ENCODE measurements at regions not wholly inside any gene's neighbourhood (a gene's known extent, or its start where the extent isn't known, plus 50 kb on each side); places are given as distances from the start of the nearest gene placed in this dataset.

DNA sequence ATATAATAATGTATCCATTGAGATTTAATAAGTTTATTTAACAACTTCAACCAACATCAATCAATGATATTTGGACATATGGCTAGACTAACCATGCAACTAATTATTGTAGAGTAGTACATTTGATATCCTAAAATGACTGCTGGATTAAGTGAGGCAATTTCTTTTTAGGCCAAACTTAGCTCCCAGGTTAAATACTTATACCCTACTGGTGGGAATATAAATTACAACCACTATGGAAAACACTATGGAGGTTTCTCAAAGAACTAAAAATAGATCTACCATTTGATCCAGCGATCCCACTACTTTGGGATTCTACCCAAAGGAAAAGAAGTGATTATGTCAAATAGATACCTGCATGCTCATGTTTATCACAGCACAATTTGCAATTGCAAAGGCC, 345.8 kb downstream of the RBM26 start:
- intact Hi-C loops (cut with DNase I) = no loop called here
- WGBS, 2 donors = 59 to 62% methylated on average over 1 of the region's 1 CpG
- Histone ChIP-seq H3K27me3 (no peaks in the 10 kb centered on the region), H3K9me3 (no peaks in the 10 kb centered on the region), H3K36me3 (no peaks in the 10 kb centered on the region), H3K4me1 (no peaks in the 10 kb centered on the region), H3K27ac (no peak overlapping the region), H3K4me3 (no peak overlapping the region)
- ATAC-seq (no peak), DNase-seq (no peak)
- TF ChIP-seq, protein P1, sequence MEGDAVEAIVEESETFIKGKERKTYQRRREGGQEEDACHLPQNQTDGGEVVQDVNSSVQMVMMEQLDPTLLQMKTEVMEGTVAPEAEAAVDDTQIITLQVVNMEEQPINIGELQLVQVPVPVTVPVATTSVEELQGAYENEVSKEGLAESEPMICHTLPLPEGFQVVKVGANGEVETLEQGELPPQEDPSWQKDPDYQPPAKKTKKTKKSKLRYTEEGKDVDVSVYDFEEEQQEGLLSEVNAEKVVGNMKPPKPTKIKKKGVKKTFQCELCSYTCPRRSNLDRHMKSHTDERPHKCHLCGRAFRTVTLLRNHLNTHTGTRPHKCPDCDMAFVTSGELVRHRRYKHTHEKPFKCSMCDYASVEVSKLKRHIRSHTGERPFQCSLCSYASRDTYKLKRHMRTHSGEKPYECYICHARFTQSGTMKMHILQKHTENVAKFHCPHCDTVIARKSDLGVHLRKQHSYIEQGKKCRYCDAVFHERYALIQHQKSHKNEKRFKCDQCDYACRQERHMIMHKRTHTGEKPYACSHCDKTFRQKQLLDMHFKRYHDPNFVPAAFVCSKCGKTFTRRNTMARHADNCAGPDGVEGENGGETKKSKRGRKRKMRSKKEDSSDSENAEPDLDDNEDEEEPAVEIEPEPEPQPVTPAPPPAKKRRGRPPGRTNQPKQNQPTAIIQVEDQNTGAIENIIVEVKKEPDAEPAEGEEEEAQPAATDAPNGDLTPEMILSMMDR (IDR thresholded peaks at IDR 0.05) = peak in 1 of 9 donors; percentile 10

DNA sequence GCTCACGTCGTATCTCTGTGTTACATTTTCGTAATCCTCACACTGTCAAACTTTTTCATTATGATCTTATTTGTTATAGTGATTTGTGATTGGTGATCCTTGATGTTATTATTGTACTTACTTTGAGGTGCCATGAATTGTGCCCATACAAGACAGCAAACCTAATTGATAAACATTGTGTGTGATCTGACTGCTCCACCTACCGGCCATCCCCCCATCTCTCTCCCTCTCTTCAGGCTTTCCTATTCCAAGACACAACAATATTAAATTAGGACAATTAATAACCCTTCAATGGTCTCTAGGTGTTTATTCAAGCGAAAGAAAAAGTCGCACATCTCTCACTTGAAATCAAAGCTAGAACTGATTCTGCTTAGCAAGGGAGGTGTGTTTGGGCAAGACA, 349.3 kb downstream of the RBM26 start:
- Histone ChIP-seq H3K4me3 (no peak overlapping the region), H3K36me3 (no peaks in the 10 kb centered on the region), H3K27ac (no peak overlapping the region), H3K4me1 (no peaks in the 10 kb centered on the region), H3K27me3 (no peaks in the 10 kb centered on the region), H3K9me3 (no peaks in the 10 kb centered on the region)
- DNase-seq = no peak
- TF ChIP-seq, protein P1 (IDR thresholded peaks at IDR 0.05) = no peak
- intact Hi-C loops (cut with DNase I) = no loop called here
- no peak for ATAC-seq
- WGBS, 2 donors = 84 to 88% methylated on average over 6 of the region's 6 CpGs

DNA sequence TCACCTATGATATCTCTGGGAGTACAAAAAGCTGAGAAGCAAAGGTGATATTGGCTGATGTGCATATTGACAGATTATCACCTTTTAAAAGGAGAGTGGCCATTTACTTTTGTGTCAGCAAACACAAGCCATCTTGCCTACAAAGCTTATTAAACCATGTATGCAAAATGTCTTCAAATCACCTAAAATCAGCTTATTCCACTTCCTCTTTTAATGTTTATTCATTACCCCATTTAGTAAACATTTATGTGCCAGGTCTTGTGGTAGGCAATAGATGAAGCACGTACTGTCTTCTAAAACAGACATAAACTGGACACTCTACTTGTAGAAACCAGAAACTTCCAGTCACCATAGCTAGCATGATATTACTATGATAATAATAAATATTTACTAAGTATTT, 354.6 kb downstream of the RBM26 start:
- WGBS, 2 donors = 65 to 68% methylated on average over 1 of the region's 1 CpG
- Histone ChIP-seq H3K9me3 (peaks cover 0 to 8% (median 0%) of the 10 kb centered on the region in 11 donors), H3K27me3 (no peaks in the 10 kb centered on the region), H3K36me3 (no peaks in the 10 kb centered on the region), H3K4me1 (no peaks in the 10 kb centered on the region), H3K4me3 (no peak overlapping the region), H3K27ac (no peak overlapping the region)
- TF ChIP-seq, protein P1 (IDR thresholded peaks at IDR 0.05) = no peak
- ATAC-seq (no peak), DNase-seq (no peak)
- intact Hi-C loops (cut with DNase I) = no loop called here

DNA sequence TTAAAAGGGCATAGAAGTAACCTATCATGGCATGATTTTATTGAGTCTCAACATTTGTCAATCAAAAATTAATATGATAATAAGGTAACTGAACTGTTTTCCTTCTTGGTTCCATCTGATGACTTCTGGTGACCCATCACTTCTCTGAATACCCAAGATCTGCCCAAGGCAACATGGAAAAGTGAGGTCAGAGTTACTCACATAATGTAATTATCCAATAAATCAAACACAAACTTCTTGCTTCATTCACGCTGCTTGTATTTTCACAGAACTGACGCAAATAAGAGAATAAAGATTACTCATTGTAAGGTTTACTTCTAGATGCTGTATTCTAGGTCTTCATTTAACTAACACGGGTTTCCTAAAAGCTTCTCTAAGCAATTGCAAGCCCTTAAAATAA, 361.6 kb downstream of the RBM26 start:
- Histone ChIP-seq H3K4me1 (no peaks in the 10 kb centered on the region), H3K27me3 (no peaks in the 10 kb centered on the region), H3K36me3 (no peaks in the 10 kb centered on the region), H3K27ac (no peak overlapping the region), H3K4me3 (no peak overlapping the region), H3K9me3 (no peaks in the 10 kb centered on the region)
- intact Hi-C loops (cut with DNase I) = no loop called here
- DNase-seq (no peak), ATAC-seq (no peak)
- WGBS, 2 donors = 76 to 88% methylated on average over 3 of the region's 3 CpGs
- TF ChIP-seq, protein P1 (IDR thresholded peaks at IDR 0.05) = no peak

DNA sequence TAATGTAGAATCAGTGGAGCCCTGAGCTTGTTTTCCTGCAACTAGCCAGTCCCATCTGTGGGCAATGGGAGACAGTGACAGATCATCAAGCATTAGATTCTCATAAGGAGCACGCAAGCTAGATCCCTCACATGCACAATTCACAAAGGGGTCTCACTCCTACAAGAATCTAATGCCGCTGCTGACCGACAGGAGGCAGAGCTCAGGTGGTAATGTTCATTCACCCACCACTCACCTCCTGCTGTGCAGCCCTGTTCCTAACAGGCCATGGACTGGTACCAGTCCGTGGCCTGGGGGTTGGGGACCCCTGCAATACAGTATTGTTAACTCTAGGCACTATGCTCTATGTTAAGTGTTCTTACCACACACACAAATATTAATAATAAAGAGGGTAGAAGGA, 362.8 kb downstream of the RBM26 start:
- DNase-seq (no peak), ATAC-seq (no peak)
- no peaks in the 10 kb centered on the region for H3K9me3 ChIP-seq
- no peaks in the 10 kb centered on the region for H3K36me3 ChIP-seq
- H3K4me1 ChIP-seq = no peaks in the 10 kb centered on the region
- no peak overlapping the region for H3K4me3 ChIP-seq
- 71 to 76% methylated on average over 4 of the region's 4 CpGs for WGBS, 2 donors
- H3K27me3 ChIP-seq = no peaks in the 10 kb centered on the region
- TF ChIP-seq, protein P1 (IDR thresholded peaks at IDR 0.05) = no peak
- no peak overlapping the region for H3K27ac ChIP-seq
- intact Hi-C loops (cut with DNase I) = no loop called here
